Thyroid gland (tissue), 4 donors: ENCODE measurements at regions not wholly inside any gene's neighbourhood (a gene's known extent, or its start where the extent isn't known, plus 50 kb on each side); places are given as distances from the start of the nearest gene placed in this dataset.

Experiments used
- DNase-seq, 2 donors: peaks; one replicate each; pipeline ENCODE4 v3.0.0-alpha.2; 2019
- H3K27ac ChIP-seq, 3 donors: fragments of 200-600 bp; sonication (generic); 1 replicate in 2 of 3; 2 replicates in 1 of 3; pipeline ENCODE4 v1.5.1; 2016 to 2019; ENCODE audit warnings: mild to moderate bottlenecking in 1 of 3, moderate library complexity in 1 of 3
- H3K27me3 ChIP-seq: fragments of 200-600 bp; sonication (generic); one replicate; pipeline ENCODE4 v1.5.1; 2019
- H3K36me3 ChIP-seq, 2 donors: fragments of 200-600 bp; sonication (generic); one replicate each; pipeline ENCODE4 v1.5.1; 2016 to 2019
- H3K4me1 ChIP-seq, 2 donors: fragments of 200-600 bp; sonication (generic); one replicate each; pipeline ENCODE4 v1.5.1; 2017 to 2019
- H3K4me3 ChIP-seq, 3 donors: fragments of 200-600 bp; sonication (generic); replicated peaks in 1 of 3; 1 replicate in 2 of 3; 2 replicates in 1 of 3; pipeline ENCODE4 v1.5.1; 2016; ENCODE audit warnings: mild to moderate bottlenecking in 1 of 3
- H3K9me3 ChIP-seq: fragments of 200-600 bp; sonication (generic); one replicate; pipeline ENCODE4 v1.5.1; 2017
- CTCF ChIP-seq, 6 experiments: fragments of 200-600 bp in 3 of 6; fragments of 450-650 bp in 3 of 6; sonication (generic) in 3 of 6; IDR thresholded peaks; one replicate each; pipeline ENCODE4 v1.5.1; 2016 to 2019; ENCODE audit warnings: antibody characterized with exemption in 6 of 6, mild to moderate bottlenecking in 2 of 6, inconsistent platforms in 1 of 6, moderate library complexity in 1 of 6
- POLR2A ChIP-seq, 2 donors: fragments of 450-650 bp; IDR thresholded peaks; one replicate each; pipeline ENCODE4 v1.6.1; 2017; ENCODE audit warnings: antibody characterized with exemption in 2 of 2, mild to moderate bottlenecking in 2 of 2, moderate library complexity in 1 of 2
- WGBS, 2 donors: methylation state at CpG; one replicate each; pipeline ENCODE4 v1.1.5; 2017; 5-methylcytosine and 5-hydroxymethylcytosine counted together
- intact Hi-C: fragments of 100-400 bp; cut with DNase I; formaldehyde crosslinking; loops from one replicate; pipeline ENCODE4 v1.15.1; 2023

GRCh38 chr13:19071161-19071936 is 110.3 kb downstream of the TUBA3C start:
- intact Hi-C loops = no loop called here
- WGBS, 2 donors = 79 to 89% methylated on average over 8 to 11 of the region's 11 CpGs
- Histone ChIP-seq H3K4me1 (no peaks in the 10 kb centered on the region), H3K27me3 (no peaks in the 10 kb centered on the region), H3K27ac (no peak overlapping the region), H3K4me3 (no peak overlapping the region), H3K36me3 (no peaks in the 10 kb centered on the region), H3K9me3 (no peaks in the 10 kb centered on the region)
- TF ChIP-seq POLR2A (IDR thresholded peaks at IDR 0.05) = no peak
- TF ChIP-seq CTCF (IDR thresholded peaks at IDR 0.05) = no peak
- DNase-seq = no peak

DNA sequence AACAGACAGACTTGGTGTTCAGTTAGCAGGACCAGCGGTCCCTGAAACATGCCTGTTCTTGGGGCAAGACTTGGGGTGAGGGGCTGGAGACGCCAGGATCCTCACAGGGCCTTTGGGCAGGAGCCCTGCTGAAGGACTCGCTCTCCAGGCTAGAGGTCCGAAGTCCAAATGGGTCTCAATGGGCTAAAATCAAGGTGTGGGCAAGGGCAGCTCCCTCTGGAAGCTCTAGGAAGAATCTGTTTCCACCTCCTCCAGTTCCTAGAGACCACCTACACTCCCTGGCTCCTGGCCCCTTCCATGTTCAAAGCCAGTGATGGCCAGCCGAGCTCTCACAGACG is 111.3 kb downstream of the TUBA3C start:
- Histone ChIP-seq H3K4me3 (no peak overlapping the region), H3K36me3 (no peaks in the 10 kb centered on the region), H3K9me3 (no peaks in the 10 kb centered on the region), H3K27me3 (no peaks in the 10 kb centered on the region), H3K27ac (no peak overlapping the region), H3K4me1 (no peaks in the 10 kb centered on the region)
- no peak for DNase-seq
- TF ChIP-seq CTCF (IDR thresholded peaks at IDR 0.05) = no peak
- no peak for TF ChIP-seq POLR2A (IDR thresholded peaks at IDR 0.05)
- 69 to 82% methylated on average over 6 of the region's 6 CpGs for WGBS, 2 donors
- intact Hi-C loops = no loop called here

DNA sequence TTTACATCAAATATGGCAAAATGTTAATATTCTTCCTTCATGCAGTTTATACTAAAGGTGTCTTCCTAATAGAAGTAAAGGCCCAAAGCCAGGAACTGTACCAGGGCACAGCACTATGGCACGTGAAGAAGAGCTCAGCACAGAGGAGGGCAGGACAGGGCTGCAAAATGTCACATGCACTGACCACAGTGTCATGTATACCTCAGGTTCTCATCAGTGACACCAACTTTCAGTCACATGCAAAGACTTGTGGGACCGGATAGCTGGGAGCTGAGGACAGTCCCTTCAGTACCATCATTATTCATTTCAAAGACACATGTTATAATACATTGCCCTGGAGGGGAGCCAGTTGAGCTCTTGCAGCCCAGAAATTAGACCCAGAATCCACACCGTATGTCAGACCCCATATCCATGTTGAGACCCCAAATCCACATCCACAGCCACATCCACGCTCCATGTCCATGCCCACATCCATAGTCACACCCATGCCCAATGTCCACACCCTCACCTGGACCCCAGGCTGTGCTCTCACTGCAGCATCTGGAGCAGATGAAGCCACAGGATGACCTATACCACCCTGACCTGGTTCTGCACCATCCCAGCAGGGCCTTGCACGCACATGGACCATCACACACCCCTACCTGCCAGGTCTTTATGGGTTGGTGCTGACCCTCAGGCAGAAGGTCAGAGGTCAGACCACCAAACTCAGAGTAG is 111.8 kb downstream of the TUBA3C start:
- H3K27me3 ChIP-seq = no peaks in the 10 kb centered on the region
- WGBS, 2 donors = 66 to 68% methylated on average over 5 of the region's 5 CpGs
- DNase-seq = no peak

DNA sequence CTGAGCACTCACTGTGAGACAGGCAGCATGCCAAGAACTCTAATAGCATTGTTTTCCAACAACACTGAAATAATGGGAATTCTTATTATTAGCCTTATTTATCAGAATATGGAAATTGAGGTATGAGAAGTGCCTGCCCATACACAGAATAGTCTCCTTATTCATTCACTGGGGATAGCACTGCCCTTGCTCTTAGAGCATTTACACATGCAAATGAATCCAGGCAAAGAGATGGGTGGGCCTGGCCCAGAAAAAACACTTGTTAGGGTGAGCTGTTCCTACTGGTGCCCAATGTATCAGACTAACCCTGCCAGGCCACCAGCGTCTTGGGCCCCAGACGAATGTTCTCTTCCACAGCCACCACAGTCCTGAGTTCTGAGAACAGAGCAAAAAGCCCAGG is 112.9 kb downstream of the TUBA3C start:
- Histone ChIP-seq H3K4me1 (no peaks in the 10 kb centered on the region), H3K36me3 (no peaks in the 10 kb centered on the region), H3K27me3 (no peaks in the 10 kb centered on the region), H3K9me3 (no peaks in the 10 kb centered on the region), H3K4me3 (no peak overlapping the region), H3K27ac (no peak overlapping the region)
- DNase-seq = no peak
- intact Hi-C loops = no loop called here
- WGBS, 2 donors = 68% methylated on average over 2 of the region's 2 CpGs
- no peak for TF ChIP-seq POLR2A (IDR thresholded peaks at IDR 0.05)
- TF ChIP-seq CTCF (IDR thresholded peaks at IDR 0.05) = no peak

More for the DNA sequence above, 111.8 kb downstream of the TUBA3C start:
- TF ChIP-seq POLR2A (IDR thresholded peaks at IDR 0.05) (no peak), CTCF (IDR thresholded peaks at IDR 0.05) (no peak)
- Histone ChIP-seq H3K9me3 (no peaks in the 10 kb centered on the region), H3K4me3 (no peak overlapping the region), H3K27ac (no peak overlapping the region), H3K4me1 (no peaks in the 10 kb centered on the region), H3K36me3 (no peaks in the 10 kb centered on the region)
- intact Hi-C loops = no loop called here

DNA sequence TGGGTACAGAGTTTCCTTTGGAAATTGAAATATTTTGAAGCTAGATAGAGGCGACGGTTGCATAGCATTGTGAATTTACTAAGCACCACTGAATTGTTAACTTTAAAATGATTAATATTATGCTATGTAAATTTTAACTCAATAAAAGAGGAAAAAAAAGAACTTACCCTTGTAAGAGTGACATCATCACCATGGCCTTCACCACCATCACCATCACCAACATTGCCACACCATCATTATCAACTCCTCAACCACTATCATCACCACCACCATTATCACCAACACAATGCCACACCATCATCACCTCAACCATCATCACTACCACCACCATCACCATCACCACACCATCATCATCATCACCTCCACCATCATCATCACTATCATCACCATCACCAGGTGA is 113.9 kb downstream of the TUBA3C start:
- no peak for DNase-seq
- Histone ChIP-seq H3K36me3 (no peaks in the 10 kb centered on the region), H3K27ac (no peak overlapping the region), H3K4me1 (no peaks in the 10 kb centered on the region), H3K4me3 (no peak overlapping the region), H3K27me3 (no peaks in the 10 kb centered on the region), H3K9me3 (no peaks in the 10 kb centered on the region)
- 88 to 99% methylated on average over 2 of the region's 2 CpGs for WGBS, 2 donors
- intact Hi-C loops = no loop called here
- TF ChIP-seq CTCF (IDR thresholded peaks at IDR 0.05) = no peak
- TF ChIP-seq POLR2A (IDR thresholded peaks at IDR 0.05) = no peak
